HCT116 (cell line): ENCODE measurements at regions not wholly inside any gene's neighbourhood (a gene's known extent, or its start where the extent isn't known, plus 50 kb on each side); places are given as distances from the start of the nearest gene placed in this dataset.

Experiments
- ATAC-seq: fragments of 200-7000 bp; cut with Tn5 transposase; 2 replicates; pipeline ENCODE4 v1.9.1; 2020; ENCODE audit warnings: mild to moderate bottlenecking, moderate library complexity
- BruUV-seq: library from RNA; stranded (reverse); fragments of 400-500 nt; replicated peaks from 2 replicates; lab custom pipeline; 2021; lab: Mats Ljungman, UMichigan
- CTCF ChIA-PET: fragments of 300-600 bp; sonication (Branson Sonifier 250); formaldehyde crosslinking; loops from one replicate; lab custom pipeline; 2021; ENCODE audit warnings: antibody characterized with exemption; lab: Charles Lee
- POLR2A ChIA-PET: fragments of 300-600, 350-600 bp; sonication (Branson Sonifier 250); formaldehyde crosslinking; loops from one replicate; lab custom pipeline; 2021; ENCODE audit warnings: antibody characterized with exemption; lab: Charles Lee
- RAD21 ChIA-PET, 2 experiments: fragments of 300-600 bp; sonication (Branson Sonifier 250); formaldehyde crosslinking; loops; one replicate each; lab custom pipeline; 2023; ENCODE audit warnings: low total read pairs in 2 of 2; ENCODE audit not compliant: uncharacterized antibody in 2 of 2, unreplicated experiment in 2 of 2, low non-redundant PET in 1 of 2; lab: Charles Lee
- DNase-seq: peaks from one replicate; pipeline ENCODE4 v3.0.0-alpha.2; 2010; ENCODE audit warnings: low read depth, low spot score
- H2AFZ ChIP-seq: fragments of 200-600 bp; shearing (Covaris generic), sonication (generic); 2 replicates; pipeline ENCODE4 v1.6.1; 2017; ENCODE audit warnings: low read depth, mixed run types, mixed read lengths, antibody characterized with exemption, low read length; ENCODE audit not compliant: poor library complexity, severe bottlenecking
- H3K27ac ChIP-seq: 2 replicates; pipeline ENCODE4 v1.5.1; 2012; ENCODE audit warnings: low read depth, low read length
- H3K27me3 ChIP-seq: fragments of 200-600 bp; sonication (generic); 2 replicates; pipeline ENCODE4 v1.6.1; 2016; ENCODE audit warnings: mixed run types, low read length, mixed read lengths; ENCODE audit not compliant: insufficient read depth
- H3K36me3 ChIP-seq, 2 experiments: fragments of 200-500 bp in 1 of 2; fragments of 200-600 bp in 1 of 2; sonication (Bioruptor generic) in 1 of 2; sonication (generic) in 1 of 2; 2 replicates each; pipeline versions ENCODE4 v1.5.1 to v1.6.1; 2014 to 2016; ENCODE audit warnings: low read length in 2 of 2, inconsistent platforms in 1 of 2, mixed read lengths in 1 of 2, mixed run types in 1 of 2; ENCODE audit not compliant: insufficient read depth in 2 of 2, control insufficient read depth in 1 of 2
- H3K4me1 ChIP-seq, 2 experiments: fragments of 200-600 bp in 1 of 2; sonication (generic) in 1 of 2; 2 replicates each; pipeline versions ENCODE4 v1.5.1 to v1.6.1; 2012 to 2017; ENCODE audit warnings: low read length in 2 of 2, inconsistent platforms in 1 of 2, mild to moderate bottlenecking in 1 of 2, mixed read lengths in 1 of 2, mixed run types in 1 of 2, moderate library complexity in 1 of 2; ENCODE audit not compliant: insufficient read depth in 2 of 2, control insufficient read depth in 1 of 2
- H3K4me2 ChIP-seq: fragments of 200-600 bp; sonication (generic); 2 replicates; pipeline ENCODE4 v1.6.1; 2017; ENCODE audit warnings: mixed run types, low read length, mixed read lengths
- H3K4me3 ChIP-seq, 2 experiments: fragments of 200-600 bp in 1 of 2; sonication (generic) in 1 of 2; replicated peaks in 1 of 2; 2 replicates each; pipeline ENCODE4 v1.5.1; 2011 to 2016; ENCODE audit warnings: low read length in 2 of 2, control low read depth in 1 of 2, low read depth in 1 of 2, mild to moderate bottlenecking in 1 of 2, mixed read lengths in 1 of 2, mixed run types in 1 of 2
- H3K79me2 ChIP-seq: fragments of 200-600 bp; sonication (generic); 2 replicates; pipeline ENCODE4 v1.6.1; 2017; ENCODE audit warnings: mild to moderate bottlenecking, mixed run types, low read length, moderate library complexity, mixed read lengths; ENCODE audit not compliant: insufficient read depth
- H3K9ac ChIP-seq: fragments of 200-600 bp; sonication (generic); 2 replicates; pipeline ENCODE4 v1.6.1; 2016; ENCODE audit warnings: low read length, mixed read lengths
- H3K9me2 ChIP-seq: fragments of 200-600 bp; sonication (generic), shearing (Covaris generic); 2 replicates; pipeline ENCODE4 v1.6.1; 2017; ENCODE audit warnings: mixed run types, mild to moderate bottlenecking, moderate library complexity; ENCODE audit not compliant: insufficient read depth
- H3K9me3 ChIP-seq, 2 experiments: fragments of 200-500 bp in 1 of 2; fragments of 200-600 bp in 1 of 2; sonication (Bioruptor generic) in 1 of 2; sonication (generic) in 1 of 2; 2 replicates each; pipeline ENCODE4 v1.6.1; 2014 to 2017; ENCODE audit warnings: low read length in 2 of 2, mixed read lengths in 2 of 2, inconsistent platforms in 1 of 2, low read depth in 1 of 2, mild to moderate bottlenecking in 1 of 2, mixed run types in 1 of 2, moderate library complexity in 1 of 2; ENCODE audit not compliant: control insufficient read depth in 1 of 2, insufficient read depth in 1 of 2
- H4K20me1 ChIP-seq: fragments of 200-600 bp; sonication (generic), shearing (Covaris generic); 2 replicates; pipeline ENCODE4 v1.6.1; 2017; ENCODE audit warnings: mixed run types, mild to moderate bottlenecking, moderate library complexity; ENCODE audit not compliant: insufficient read depth
- CTCF ChIP-seq, 3 experiments: fragments of 200-600 bp in 1 of 3; sonication (generic) in 1 of 3; IDR thresholded peaks in 2 of 3; conservative IDR thresholded peaks in 1 of 3; 2 replicates each; pipeline ENCODE4 v1.5.1; 2012 to 2017; ENCODE audit warnings: low read depth in 2 of 3, low read length in 2 of 3, antibody characterized with exemption in 1 of 3, borderline replicate concordance in 1 of 3, control low read depth in 1 of 3, mild to moderate bottlenecking in 1 of 3, mixed read lengths in 1 of 3, mixed run types in 1 of 3, moderate library complexity in 1 of 3; ENCODE audit not compliant: insufficient read depth in 1 of 3
- EZH2 ChIP-seq: fragments of 200-600 bp; sonication (generic); IDR thresholded peaks from 2 replicates; pipeline ENCODE4 v1.6.1; 2017; ENCODE audit warnings: antibody characterized with exemption, mixed run types
- EZH2phosphoT487 ChIP-seq: fragments of 200-600 bp; IDR thresholded peaks from 2 replicates; pipeline ENCODE4 v1.6.1; 2018; ENCODE audit warnings: antibody characterized with exemption, borderline replicate concordance
- MAX ChIP-seq: IDR thresholded peaks from 2 replicates; pipeline ENCODE4 v1.6.1; 2012
- POLR2A ChIP-seq: IDR thresholded peaks from 2 replicates; pipeline ENCODE4 v1.7.0; 2011; ENCODE audit warnings: borderline replicate concordance; ENCODE audit not compliant: insufficient read depth, insufficient read length; ENCODE audit errors: extremely low read depth
- intact Hi-C: fragments of 100-400 bp; cut with micrococcal nuclease; formaldehyde crosslinking; loops from 2 replicates; pipeline ENCODE4 v1.10.0; 2022

GRCh38 chr5:33230467-33231078 lies 210.2 kb upstream of the TARS1 start:
- intact Hi-C loops = no loop called here
- BruUV-seq = no TSS peak
- no peaks in the 10 kb centered on the region for H3K27me3 ChIP-seq

More at GRCh38 chr5:33230467-33231078, 210.2 kb upstream of the TARS1 start:
- Histone ChIP-seq H3K79me2 (no peaks in the 10 kb centered on the region), H4K20me1 (no peaks in the 10 kb centered on the region), H3K9me2 (no peaks in the 10 kb centered on the region), H3K27ac (no peak overlapping the region), H2AFZ (no peak overlapping the region), H3K9me3 (no peaks in the 10 kb centered on the region), H3K9ac (no peak overlapping the region), H3K4me3 (no peak overlapping the region), H3K4me1 (no peaks in the 10 kb centered on the region), H3K4me2 (no peak overlapping the region), H3K36me3 (no peaks in the 10 kb centered on the region)
- ChIA-PET RAD21 (no interaction called here), CTCF (no interaction called here), POLR2A (no interaction called here)
- DNase-seq = no peak
- TF ChIP-seq MAX (no peak), CTCF (IDR thresholded peaks at IDR 0.05 in 2 of 3, conservative IDR thresholded peaks at IDR 0.05 in 1 of 3; ENCODE audit: borderline replicate concordance in 1 of 3, insufficient read depth in 1 of 3, low read depth in 2 of 3, low read length in 2 of 3) (no peak), POLR2A (no peak), EZH2phosphoT487 (no peak), EZH2 (no peak)
- ATAC-seq = no peak
